Activated naive CD4-positive, alpha-beta T cell treated with anti-CD3 and anti-CD28 coated beads, Interleukin-2, amount 50 U/mL, for 24 hours (primary cell): ENCODE measurements at regions not wholly inside any gene's neighbourhood (a gene's known extent, or its start where the extent isn't known, plus 50 kb on each side); places are given as distances from the start of the nearest gene placed in this dataset.

Experiments
- H3K27ac Mint-ChIP-seq: one replicate; pipeline ENCODE4 v1.8.0; 2021; ENCODE audit warnings: mild to moderate bottlenecking, mixed read lengths
- H3K27me3 Mint-ChIP-seq: one replicate; pipeline ENCODE4 v1.8.0; 2021; ENCODE audit warnings: mixed read lengths
- H3K36me3 Mint-ChIP-seq: one replicate; pipeline ENCODE4 v1.8.0; 2021; ENCODE audit warnings: mixed read lengths
- H3K4me1 Mint-ChIP-seq: one replicate; pipeline ENCODE4 v1.8.0; 2021; ENCODE audit warnings: mixed read lengths
- H3K4me3 Mint-ChIP-seq: one replicate; pipeline ENCODE4 v1.8.0; 2021; ENCODE audit warnings: mild to moderate bottlenecking, mixed read lengths
- H3K9me3 Mint-ChIP-seq: one replicate; pipeline ENCODE4 v1.8.0; 2021; ENCODE audit warnings: mixed read lengths

DNA sequence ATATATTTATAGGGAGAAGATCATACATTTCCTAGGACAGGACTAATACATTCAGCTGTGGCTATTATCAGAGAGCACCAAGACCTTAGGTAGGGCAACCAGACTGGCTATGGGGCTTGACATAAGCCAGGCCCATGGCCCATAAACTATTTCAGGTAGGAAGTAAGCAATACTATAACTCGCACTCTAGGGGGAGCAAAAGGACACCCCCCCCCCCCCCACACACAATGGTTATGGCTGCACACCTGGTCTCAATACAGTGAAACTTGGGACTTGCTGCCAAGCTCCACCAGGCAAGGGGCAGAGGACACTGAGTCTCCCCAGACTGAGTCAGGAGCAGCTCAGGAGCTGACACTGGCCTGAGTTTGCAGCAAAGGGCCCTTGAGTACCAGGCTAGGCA, 348.9 kb upstream of the ASIC2 start:
- H3K4me1 Mint-ChIP-seq, result no peaks in the 10 kb centered on the region
- no peak overlapping the region for H3K27ac Mint-ChIP-seq

DNA sequence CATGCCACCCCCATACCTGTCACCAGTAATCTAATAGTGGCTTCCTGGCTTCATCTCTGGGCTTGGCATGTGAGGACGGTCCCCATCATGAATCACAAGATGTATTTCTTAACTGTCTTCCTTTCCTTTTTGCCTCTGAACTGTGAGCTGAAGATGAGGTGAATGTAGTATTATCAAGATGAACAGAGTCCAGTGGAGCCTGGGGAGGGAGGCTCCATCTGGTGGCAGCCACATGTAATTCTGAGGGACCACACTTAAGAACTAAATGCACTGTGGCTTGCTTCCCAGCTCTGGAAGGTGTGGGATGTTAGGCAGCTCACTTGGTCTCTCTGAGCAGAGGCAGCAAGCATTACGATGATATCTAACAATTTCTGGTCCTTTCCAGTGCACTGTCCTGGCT, 354.9 kb upstream of the ASIC2 start:
- H3K4me1 Mint-ChIP-seq, result no peaks in the 10 kb centered on the region
- no peaks in the 10 kb centered on the region for H3K9me3 Mint-ChIP-seq
- no peaks in the 10 kb centered on the region for H3K36me3 Mint-ChIP-seq
- peaks cover 5% of the 10 kb centered on the region for H3K27me3 Mint-ChIP-seq
- H3K27ac Mint-ChIP-seq, result no peak overlapping the region
- H3K4me3 Mint-ChIP-seq, result no peak overlapping the region

More for the DNA sequence above, 348.9 kb upstream of the ASIC2 start:
- H3K27me3 Mint-ChIP-seq, result peaks cover 2% of the 10 kb centered on the region
- peaks cover 5% of the 10 kb centered on the region for H3K9me3 Mint-ChIP-seq
- no peak overlapping the region for H3K4me3 Mint-ChIP-seq
- H3K36me3 Mint-ChIP-seq, result no peaks in the 10 kb centered on the region

DNA sequence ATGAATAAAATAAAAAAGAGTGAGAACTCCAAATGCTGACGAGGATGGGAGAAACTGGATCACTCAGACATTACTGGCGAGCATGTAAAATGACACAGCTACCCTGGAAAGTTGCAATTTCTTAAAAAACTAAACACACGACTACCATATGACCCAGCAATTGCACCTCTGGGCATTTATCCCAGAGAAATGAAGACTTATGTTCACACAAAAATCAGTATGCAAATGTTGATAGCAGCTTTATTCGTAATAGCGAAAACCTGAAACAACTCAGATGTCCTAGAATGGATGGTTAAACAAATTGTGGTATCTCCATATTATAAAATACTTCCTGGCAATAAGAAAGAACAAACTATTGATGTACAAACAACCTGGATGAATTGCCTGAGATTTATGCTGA, 357.2 kb upstream of the ASIC2 start:
- Mint-ChIP-seq H3K27me3 (peaks cover 9% of the 10 kb centered on the region), H3K27ac (no peak overlapping the region), H3K4me3 (no peak overlapping the region), H3K4me1 (no peaks in the 10 kb centered on the region), H3K9me3 (no peaks in the 10 kb centered on the region), H3K36me3 (no peaks in the 10 kb centered on the region)

DNA sequence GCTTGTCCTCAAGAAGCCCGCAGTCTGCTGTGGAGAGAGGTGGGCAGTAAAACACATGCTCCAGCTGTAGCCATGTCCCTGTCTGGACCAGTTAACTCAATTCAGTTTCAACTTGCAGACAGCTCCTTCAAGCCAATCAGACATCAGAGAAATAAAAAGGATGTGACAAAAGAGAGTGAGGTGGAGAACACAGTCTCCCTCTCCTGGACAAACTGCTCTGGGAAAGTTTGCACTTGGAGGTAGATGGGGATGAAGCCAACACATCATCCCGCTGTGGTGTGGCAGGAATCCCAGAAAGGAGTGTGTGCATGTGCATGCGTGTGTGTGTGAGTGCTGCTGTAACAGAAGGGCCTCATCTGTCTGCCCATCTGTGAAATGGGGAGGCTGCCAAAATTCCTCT, 358.6 kb upstream of the ASIC2 start:
- H3K27ac Mint-ChIP-seq, result no peak overlapping the region
- no peak overlapping the region for H3K4me3 Mint-ChIP-seq
- H3K9me3 Mint-ChIP-seq, result no peaks in the 10 kb centered on the region
- peaks cover 8% of the 10 kb centered on the region for H3K27me3 Mint-ChIP-seq
- H3K36me3 Mint-ChIP-seq, result no peaks in the 10 kb centered on the region
- no peaks in the 10 kb centered on the region for H3K4me1 Mint-ChIP-seq

DNA sequence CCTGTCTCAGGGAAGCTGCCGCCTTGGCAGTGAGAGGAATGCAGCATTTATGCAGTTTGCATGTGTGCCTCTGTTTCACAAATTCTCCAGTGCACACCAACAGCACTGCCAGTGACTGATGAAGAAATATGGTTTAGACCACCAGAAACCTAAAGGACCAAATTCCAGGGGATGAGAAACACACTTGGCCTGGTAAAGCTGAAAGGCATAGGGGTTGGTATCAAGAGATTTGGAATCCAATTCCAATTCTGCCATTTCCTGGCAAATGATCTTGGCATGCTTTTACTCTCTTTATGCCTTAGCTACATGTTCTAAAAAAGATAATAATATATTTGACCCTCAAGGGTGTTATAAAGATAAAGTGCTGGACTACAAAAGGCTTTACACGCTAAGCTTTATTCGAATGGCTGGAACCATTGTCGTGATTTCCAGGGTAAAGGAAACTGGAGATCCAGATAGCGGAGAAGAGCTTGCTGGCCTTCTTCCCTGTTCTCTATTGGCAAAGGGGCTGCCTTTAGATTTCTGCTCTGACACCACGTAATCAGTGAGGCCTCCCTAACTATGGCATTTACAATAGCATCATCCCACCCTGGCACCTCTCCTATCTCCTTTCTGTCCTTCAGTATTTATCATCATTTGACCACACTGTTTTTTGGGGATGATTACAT, 359.8 kb upstream of the ASIC2 start:
- Mint-ChIP-seq H3K27ac (no peak overlapping the region), H3K4me1 (no peaks in the 10 kb centered on the region), H3K27me3 (peaks cover 7% of the 10 kb centered on the region), H3K9me3 (no peaks in the 10 kb centered on the region), H3K4me3 (no peak overlapping the region), H3K36me3 (no peaks in the 10 kb centered on the region)

DNA sequence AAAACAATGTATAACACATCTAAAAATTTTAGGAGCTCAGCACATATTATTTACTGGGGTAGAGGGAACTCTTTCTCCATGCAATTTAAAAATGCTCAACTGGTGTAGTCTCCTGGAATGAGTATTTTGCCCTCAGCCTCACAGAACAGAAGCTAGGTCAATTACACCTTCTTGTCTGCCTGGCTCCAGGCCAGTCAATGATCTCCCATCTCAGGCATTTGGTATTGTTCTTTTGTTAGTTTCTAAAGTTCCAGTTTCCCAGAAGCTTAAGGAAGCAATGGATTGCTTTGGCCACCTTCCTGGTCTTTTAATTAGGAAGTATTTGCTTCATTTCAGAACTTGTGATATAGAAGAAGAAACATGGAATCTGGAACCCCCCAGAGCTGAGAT, 360.3 kb upstream of the ASIC2 start:
- H3K4me1 Mint-ChIP-seq, result no peaks in the 10 kb centered on the region
- H3K27ac Mint-ChIP-seq, result no peak overlapping the region
- H3K36me3 Mint-ChIP-seq, result no peaks in the 10 kb centered on the region
- no peak overlapping the region for H3K4me3 Mint-ChIP-seq
- peaks cover 9% of the 10 kb centered on the region for H3K27me3 Mint-ChIP-seq
- no peaks in the 10 kb centered on the region for H3K9me3 Mint-ChIP-seq

DNA sequence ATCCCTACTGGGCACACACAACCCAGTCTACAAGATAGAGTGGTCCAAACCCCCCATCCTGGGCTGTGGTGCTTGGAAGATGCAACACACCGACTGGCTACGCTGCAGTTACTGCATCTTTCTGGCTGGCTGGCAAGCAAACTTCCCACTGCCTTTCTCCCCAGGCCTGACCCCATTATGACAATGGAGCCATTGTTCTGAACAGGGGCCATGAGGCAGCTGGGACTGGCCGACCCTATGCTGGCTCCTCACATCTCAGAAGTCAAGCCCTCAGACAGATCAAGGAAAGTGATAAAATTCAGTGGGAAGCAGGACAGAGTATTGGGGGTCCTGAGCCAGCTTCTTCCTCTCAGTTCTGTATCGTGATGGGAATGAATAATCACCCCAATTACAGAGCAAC, 364.1 kb upstream of the ASIC2 start:
- Mint-ChIP-seq H3K9me3 (no peaks in the 10 kb centered on the region), H3K4me3 (no peak overlapping the region), H3K27ac (no peak overlapping the region), H3K36me3 (no peaks in the 10 kb centered on the region), H3K27me3 (peaks cover 7% of the 10 kb centered on the region), H3K4me1 (no peaks in the 10 kb centered on the region)

DNA sequence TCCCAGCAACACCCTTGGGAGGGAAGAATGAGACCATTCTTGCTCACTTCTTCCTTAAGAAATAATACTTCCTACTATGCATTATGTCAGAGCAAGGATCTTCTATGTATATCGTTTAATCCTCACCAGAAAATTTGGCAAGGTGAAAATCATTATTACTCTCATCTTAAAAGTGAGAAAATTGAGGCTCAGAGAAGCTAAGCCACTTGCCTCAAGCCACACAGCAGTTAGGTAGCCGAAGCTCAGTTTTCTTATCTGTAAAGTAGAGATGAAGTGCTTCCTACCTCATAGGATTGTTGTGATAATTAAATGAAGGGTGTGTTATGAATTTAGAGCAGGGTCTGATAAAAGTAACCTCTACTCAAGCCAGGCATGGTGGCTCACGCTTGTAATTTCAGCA, 368.9 kb upstream of the ASIC2 start:
- H3K27ac Mint-ChIP-seq, result no peak overlapping the region
- H3K9me3 Mint-ChIP-seq, result no peaks in the 10 kb centered on the region
- H3K36me3 Mint-ChIP-seq, result no peaks in the 10 kb centered on the region
- H3K4me3 Mint-ChIP-seq, result no peak overlapping the region
- H3K27me3 Mint-ChIP-seq, result peaks cover 3% of the 10 kb centered on the region
- H3K4me1 Mint-ChIP-seq, result peaks cover 1% of the 10 kb centered on the region

DNA sequence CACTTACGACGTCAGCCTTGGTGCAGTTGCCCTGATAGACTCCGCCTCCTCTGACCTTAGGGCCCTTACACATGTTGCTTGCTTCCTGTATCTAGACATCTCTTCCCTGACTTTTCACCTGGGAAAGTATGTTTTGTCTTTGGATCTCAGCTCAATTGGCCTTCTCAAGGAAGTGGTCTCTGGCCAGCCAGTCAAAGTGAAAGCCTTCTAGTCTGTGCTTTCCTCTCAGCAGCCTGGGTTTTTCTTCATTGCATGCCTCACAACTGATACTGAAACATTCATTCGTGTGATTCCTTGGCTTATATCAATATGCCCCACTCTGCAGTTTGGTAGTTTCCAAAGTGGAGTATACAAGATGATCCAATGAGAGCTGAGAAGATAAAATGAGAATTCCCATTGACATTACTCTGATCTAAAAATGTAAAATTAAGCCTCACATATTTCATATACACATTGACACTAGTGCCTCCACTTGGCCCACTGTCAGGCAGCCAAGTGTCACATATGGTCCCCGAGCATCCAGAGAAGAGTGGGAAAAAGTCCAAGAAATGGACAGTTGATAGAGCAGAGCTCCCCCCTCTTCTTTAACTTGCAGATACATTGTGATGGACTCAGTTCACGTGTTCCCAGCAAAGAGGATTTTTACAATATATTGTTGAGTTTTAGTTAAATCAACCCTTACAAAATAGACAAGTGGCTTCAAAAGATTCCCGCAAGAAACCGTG, 371.2 kb upstream of the ASIC2 start:
- Mint-ChIP-seq H3K4me1 (peaks cover 7% of the 10 kb centered on the region), H3K4me3 (no peak overlapping the region), H3K27ac (no peak overlapping the region), H3K36me3 (no peaks in the 10 kb centered on the region), H3K27me3 (no peaks in the 10 kb centered on the region), H3K9me3 (no peaks in the 10 kb centered on the region)

DNA sequence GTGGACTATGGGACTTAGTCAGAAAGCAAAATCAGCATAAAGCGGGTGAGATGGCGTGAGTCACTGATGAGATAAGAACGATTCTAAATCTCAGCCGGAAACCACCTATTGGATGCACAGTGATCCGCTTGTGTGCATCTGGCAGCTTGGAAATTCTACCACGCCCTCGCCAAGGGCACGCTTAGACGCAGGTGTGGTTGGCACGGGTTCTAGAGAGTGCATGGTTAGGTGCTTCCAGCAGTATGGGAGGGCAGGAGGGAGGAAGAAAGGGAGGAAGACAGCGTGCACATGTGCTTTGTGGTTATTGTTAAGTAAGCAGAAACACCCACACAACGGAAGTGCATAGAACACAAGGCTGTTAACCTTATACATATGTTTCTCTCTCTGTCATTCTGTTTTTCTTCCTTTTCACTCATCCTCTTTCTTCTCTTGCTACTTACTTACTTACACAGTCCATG, 374.0 kb upstream of the ASIC2 start:
- Mint-ChIP-seq H3K4me3 (no peak overlapping the region), H3K36me3 (no peaks in the 10 kb centered on the region), H3K27me3 (no peaks in the 10 kb centered on the region), H3K9me3 (no peaks in the 10 kb centered on the region), H3K27ac (no peak overlapping the region), H3K4me1 (peaks cover 7% of the 10 kb centered on the region)

DNA sequence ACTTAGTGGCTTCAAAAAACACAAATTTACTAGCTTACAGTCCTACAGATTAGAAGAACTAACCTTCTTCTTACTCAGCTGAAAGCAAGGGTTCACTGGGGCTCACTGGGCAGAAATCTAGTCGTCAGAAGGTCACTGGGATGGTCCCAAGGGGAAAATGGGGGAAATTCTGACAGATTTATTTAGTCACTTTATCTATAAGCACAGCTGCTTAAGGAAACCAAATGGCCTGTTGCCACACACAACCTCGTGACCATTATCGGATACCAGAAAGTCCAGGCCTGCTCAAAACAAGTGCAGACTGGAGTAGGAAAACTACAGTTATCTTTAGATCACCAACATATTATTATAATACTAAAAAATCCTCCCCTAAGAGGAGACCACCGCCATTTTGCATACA, 374.6 kb upstream of the ASIC2 start:
- peaks cover 7% of the 10 kb centered on the region for H3K4me1 Mint-ChIP-seq
- H3K27ac Mint-ChIP-seq, result no peak overlapping the region
- H3K36me3 Mint-ChIP-seq, result no peaks in the 10 kb centered on the region
- no peaks in the 10 kb centered on the region for H3K9me3 Mint-ChIP-seq
- no peaks in the 10 kb centered on the region for H3K27me3 Mint-ChIP-seq
- H3K4me3 Mint-ChIP-seq, result no peak overlapping the region

DNA sequence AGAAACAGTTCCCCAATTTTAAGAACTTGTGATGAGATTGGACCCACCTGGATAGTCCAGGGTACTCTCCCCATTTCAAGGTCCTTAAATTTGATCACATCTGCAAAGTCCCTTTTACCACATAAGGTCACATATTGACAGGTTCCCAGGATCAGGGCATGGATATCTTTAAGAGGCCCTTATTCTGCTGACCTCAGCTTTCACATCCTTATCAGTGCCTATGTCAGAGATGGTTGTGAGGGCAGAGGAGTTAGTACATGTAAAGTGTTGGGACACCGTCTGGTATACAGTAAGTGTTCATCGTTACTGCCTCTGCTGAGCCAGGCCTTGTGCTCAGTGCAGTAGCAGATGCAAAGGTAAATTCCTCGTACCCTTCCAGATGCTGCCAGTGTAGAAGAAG, 375.4 kb upstream of the ASIC2 start:
- no peaks in the 10 kb centered on the region for H3K36me3 Mint-ChIP-seq
- no peak overlapping the region for H3K4me3 Mint-ChIP-seq
- H3K27me3 Mint-ChIP-seq, result peaks cover 2% of the 10 kb centered on the region
- peaks cover 7% of the 10 kb centered on the region for H3K4me1 Mint-ChIP-seq
- no peak overlapping the region for H3K27ac Mint-ChIP-seq
- H3K9me3 Mint-ChIP-seq, result no peaks in the 10 kb centered on the region

DNA sequence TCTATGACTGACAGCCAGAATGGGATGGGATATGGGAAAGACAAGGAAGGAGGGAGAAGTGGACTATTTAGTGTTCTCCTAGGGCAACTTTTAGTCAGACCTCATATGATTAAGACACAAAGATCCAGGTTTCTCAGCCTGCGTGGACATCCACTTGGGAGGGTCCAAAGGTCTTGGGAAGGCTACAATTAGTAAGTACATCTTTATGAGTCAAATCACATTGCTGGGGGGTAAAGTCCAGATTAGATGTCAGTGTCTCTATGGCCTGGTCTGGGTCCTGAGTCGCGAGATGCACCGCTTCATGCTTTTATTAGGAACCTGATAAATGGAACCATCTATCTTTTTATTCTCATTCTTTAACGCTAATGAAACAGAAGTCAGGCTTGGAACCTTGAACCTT, 378.4 kb upstream of the ASIC2 start:
- H3K27me3 Mint-ChIP-seq, result peaks cover 2% of the 10 kb centered on the region

DNA sequence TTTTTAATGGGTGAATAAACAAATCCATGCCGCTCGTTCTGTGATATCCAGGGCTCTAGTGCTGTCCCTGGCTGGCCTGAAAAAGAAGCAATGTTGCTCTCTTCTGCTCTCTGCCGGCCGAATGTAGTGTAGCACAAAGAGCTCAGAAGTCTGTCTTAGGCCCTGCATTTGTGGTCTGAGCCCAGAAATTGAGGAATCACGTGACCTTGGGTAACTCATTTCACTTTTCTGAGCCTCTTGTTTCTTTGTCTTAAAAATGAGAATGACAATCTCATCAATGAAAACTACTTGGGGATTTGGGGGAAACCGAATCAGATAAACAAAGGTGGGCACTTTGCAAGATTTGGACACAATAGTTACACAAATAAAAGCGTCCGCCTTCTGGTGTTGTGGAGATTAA, 381.6 kb upstream of the ASIC2 start:
- Mint-ChIP-seq H3K4me3 (no peak overlapping the region), H3K27me3 (peaks cover 2% of the 10 kb centered on the region), H3K36me3 (no peaks in the 10 kb centered on the region), H3K27ac (no peak overlapping the region), H3K4me1 (no peaks in the 10 kb centered on the region), H3K9me3 (no peaks in the 10 kb centered on the region)

More for the DNA sequence above, 378.4 kb upstream of the ASIC2 start:
- Mint-ChIP-seq H3K9me3 (no peaks in the 10 kb centered on the region), H3K36me3 (no peaks in the 10 kb centered on the region), H3K4me1 (peaks cover 7% of the 10 kb centered on the region), H3K4me3 (no peak overlapping the region), H3K27ac (no peak overlapping the region)

DNA sequence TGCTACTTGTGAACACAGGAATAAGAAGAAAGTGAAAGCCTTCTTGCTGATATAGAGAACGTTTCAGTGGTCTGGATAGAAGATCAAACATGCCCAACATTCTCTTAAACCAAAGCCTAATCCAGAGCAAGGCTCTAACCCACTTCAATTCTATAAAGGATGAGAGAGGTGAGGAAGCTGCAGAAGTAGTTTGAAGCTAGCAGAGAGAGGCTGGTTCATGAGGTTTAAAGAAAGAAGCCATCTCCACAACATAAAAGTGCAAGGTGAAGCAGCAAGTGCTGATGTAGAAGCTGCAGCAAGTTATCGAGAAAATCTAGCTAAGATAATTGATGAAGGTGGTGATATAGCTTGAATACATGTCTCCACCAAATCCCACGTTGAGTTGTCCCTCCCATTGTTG, 383.3 kb upstream of the ASIC2 start:
- H3K27me3 Mint-ChIP-seq, result peaks cover 2% of the 10 kb centered on the region
- H3K4me3 Mint-ChIP-seq, result no peak overlapping the region
- H3K36me3 Mint-ChIP-seq, result no peaks in the 10 kb centered on the region
- no peak overlapping the region for H3K27ac Mint-ChIP-seq
- no peaks in the 10 kb centered on the region for H3K9me3 Mint-ChIP-seq
- no peaks in the 10 kb centered on the region for H3K4me1 Mint-ChIP-seq

DNA sequence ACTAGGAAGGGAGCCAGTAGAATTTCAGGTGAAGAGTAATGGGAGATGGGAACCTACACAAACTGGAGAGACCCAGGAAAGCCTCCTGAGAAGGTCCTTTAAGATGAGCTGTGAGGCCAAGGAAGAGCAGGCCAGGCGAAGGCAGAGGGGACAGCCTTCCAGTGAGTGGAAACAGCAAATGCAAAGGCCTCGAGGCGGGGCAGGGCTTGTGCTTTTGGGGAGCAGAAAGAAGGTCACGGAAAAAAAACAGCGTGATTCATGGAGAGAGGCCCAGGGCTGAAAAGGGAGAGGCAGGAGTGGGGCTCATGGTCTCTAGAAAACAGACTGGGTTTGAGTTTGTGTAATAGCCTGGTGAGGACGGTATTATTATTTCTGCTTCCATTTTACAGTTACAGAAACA, 386.5 kb upstream of the ASIC2 start:
- no peak overlapping the region for H3K4me3 Mint-ChIP-seq
- H3K4me1 Mint-ChIP-seq, result no peaks in the 10 kb centered on the region
- no peaks in the 10 kb centered on the region for H3K9me3 Mint-ChIP-seq
- H3K27ac Mint-ChIP-seq, result no peak overlapping the region
- no peaks in the 10 kb centered on the region for H3K27me3 Mint-ChIP-seq
- no peaks in the 10 kb centered on the region for H3K36me3 Mint-ChIP-seq

DNA sequence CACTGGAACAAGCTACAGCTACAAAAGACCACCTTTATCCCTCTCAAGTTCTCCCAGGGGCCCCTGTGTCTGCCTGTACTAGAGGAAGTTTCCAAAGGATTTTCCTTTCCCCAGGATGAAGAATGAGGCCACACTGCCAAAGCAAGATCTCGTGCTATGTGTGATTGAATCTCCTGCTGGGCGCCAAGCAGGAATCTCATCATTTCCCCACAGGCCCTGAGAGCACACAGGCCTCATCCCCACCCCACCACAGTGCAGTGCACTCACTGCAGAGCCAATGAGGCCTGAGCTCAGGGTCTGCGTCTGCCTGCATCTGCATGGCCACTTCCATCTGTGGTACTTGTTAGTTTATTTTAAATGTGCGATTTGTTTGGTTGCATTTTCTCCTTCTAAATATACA, 387.4 kb upstream of the ASIC2 start:
- no peak overlapping the region for H3K4me3 Mint-ChIP-seq
- H3K36me3 Mint-ChIP-seq, result no peaks in the 10 kb centered on the region
- H3K4me1 Mint-ChIP-seq, result no peaks in the 10 kb centered on the region

More for the DNA sequence above, 387.4 kb upstream of the ASIC2 start:
- Mint-ChIP-seq H3K9me3 (no peaks in the 10 kb centered on the region), H3K27ac (no peak overlapping the region), H3K27me3 (no peaks in the 10 kb centered on the region)
